RWPE2 (cell line): ENCODE measurements at regions not wholly inside any gene's neighbourhood (a gene's known extent, or its start where the extent isn't known, plus 50 kb on each side); places are given as distances from the start of the nearest gene placed in this dataset.
"Not testable (repeated sequence)": the region's sequence is repeated elsewhere in the genome, so short reads cannot be mapped to it uniquely, and the experiment has no call there.

ENCODE experiments used
- ATAC-seq: fragments of 200-7000 bp; cut with Tn5 transposase; 3 replicates; pipeline ENCODE4 v1.9.1; 2021; ENCODE audit warnings: low read depth
- DNase-seq: peaks from one replicate; pipeline ENCODE4 v3.0.0-alpha.2; 2020; ENCODE audit warnings: low spot score
- H3K27ac ChIP-seq: fragments of 450-650 bp; 2 replicates; pipeline ENCODE4 v1.5.1; 2017; ENCODE audit warnings: mild to moderate bottlenecking; ENCODE audit not compliant: poor library complexity, severe bottlenecking
- H3K27me3 ChIP-seq: fragments of 250-450 bp; sonication (Bioruptor Pico); 2 replicates; pipeline ENCODE4 v1.5.1; 2021; ENCODE audit warnings: mild to moderate bottlenecking, moderate library complexity; ENCODE audit not compliant: insufficient read depth, poor library complexity, severe bottlenecking
- H3K36me3 ChIP-seq: fragments of 250-450 bp; sonication (Bioruptor Pico); 2 replicates; pipeline ENCODE4 v1.5.1; 2020; ENCODE audit warnings: low read depth, mild to moderate bottlenecking, moderate library complexity
- H3K4me1 ChIP-seq: fragments of 250-450 bp; sonication (Bioruptor Pico); 2 replicates; pipeline ENCODE4 v1.5.1; 2021; ENCODE audit warnings: mild to moderate bottlenecking, moderate library complexity; ENCODE audit not compliant: insufficient read depth, poor library complexity, severe bottlenecking
- H3K4me3 ChIP-seq: fragments of 250-450 bp; sonication (Bioruptor Pico); 2 replicates; pipeline ENCODE4 v1.5.1; 2021; ENCODE audit warnings: mild to moderate bottlenecking, moderate library complexity; ENCODE audit not compliant: severe bottlenecking
- H3K9me3 ChIP-seq: fragments of 250-450 bp; sonication (Bioruptor Pico); 2 replicates; pipeline ENCODE4 v1.5.1; 2021; ENCODE audit warnings: mild to moderate bottlenecking, moderate library complexity; ENCODE audit not compliant: severe bottlenecking
- TF ChIP-seq, protein P1 (sequence below): fragments of 450-650 bp; IDR thresholded peaks from one replicate; pipeline ENCODE4 v1.5.1; 2017; ENCODE audit warnings: mild to moderate bottlenecking, moderate library complexity; ENCODE audit not compliant: poor library complexity, severe bottlenecking

GRCh38 chr6:153367021-153367420 lies 235.9 kb upstream of the RGS17 start:
- TF ChIP-seq, protein P1, sequence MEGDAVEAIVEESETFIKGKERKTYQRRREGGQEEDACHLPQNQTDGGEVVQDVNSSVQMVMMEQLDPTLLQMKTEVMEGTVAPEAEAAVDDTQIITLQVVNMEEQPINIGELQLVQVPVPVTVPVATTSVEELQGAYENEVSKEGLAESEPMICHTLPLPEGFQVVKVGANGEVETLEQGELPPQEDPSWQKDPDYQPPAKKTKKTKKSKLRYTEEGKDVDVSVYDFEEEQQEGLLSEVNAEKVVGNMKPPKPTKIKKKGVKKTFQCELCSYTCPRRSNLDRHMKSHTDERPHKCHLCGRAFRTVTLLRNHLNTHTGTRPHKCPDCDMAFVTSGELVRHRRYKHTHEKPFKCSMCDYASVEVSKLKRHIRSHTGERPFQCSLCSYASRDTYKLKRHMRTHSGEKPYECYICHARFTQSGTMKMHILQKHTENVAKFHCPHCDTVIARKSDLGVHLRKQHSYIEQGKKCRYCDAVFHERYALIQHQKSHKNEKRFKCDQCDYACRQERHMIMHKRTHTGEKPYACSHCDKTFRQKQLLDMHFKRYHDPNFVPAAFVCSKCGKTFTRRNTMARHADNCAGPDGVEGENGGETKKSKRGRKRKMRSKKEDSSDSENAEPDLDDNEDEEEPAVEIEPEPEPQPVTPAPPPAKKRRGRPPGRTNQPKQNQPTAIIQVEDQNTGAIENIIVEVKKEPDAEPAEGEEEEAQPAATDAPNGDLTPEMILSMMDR, result no peak

GRCh38 chr6:153357391-153357790 lies 226.3 kb upstream of the RGS17 start:
- no peak overlapping the region for H3K4me3 ChIP-seq
- no peaks in the 10 kb centered on the region for H3K9me3 ChIP-seq
- H3K36me3 ChIP-seq, result no peaks in the 10 kb centered on the region
- H3K27me3 ChIP-seq, result no peaks in the 10 kb centered on the region
- DNase-seq (no peak), ATAC-seq (no peak)
- H3K4me1 ChIP-seq, result no peaks in the 10 kb centered on the region
- no peak overlapping the region for H3K27ac ChIP-seq
- TF ChIP-seq, protein P1, result no peak

More at GRCh38 chr6:153367021-153367420, 235.9 kb upstream of the RGS17 start:
- H3K9me3 ChIP-seq, result no peaks in the 10 kb centered on the region
- H3K36me3 ChIP-seq, result no peaks in the 10 kb centered on the region
- H3K4me3 ChIP-seq, result no peak overlapping the region
- no peaks in the 10 kb centered on the region for H3K4me1 ChIP-seq
- H3K27me3 ChIP-seq, result no peaks in the 10 kb centered on the region
- DNase-seq (no peak), ATAC-seq (no peak)
- no peak overlapping the region for H3K27ac ChIP-seq

DNA sequence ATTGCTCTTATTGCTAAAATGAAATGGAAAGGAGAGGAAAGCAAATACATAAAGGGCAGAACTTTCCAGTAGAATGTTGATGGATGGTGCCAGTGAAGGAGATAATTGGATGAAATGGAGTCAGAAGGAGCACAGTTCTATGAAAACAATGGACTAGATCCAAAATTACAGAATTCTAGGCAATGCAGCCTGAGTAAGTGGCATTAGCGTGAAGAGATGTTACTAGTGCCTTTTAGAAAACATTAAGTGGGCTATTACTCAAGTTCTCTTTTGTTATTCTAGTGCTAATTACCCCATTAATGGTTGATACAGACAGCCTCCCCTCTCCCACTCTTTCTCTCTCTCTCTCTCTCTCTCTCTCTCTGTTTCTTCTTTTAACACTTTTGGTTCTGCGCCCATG lies 209.5 kb upstream of the RGS17 start:
- Histone ChIP-seq H3K27me3 (no peaks in the 10 kb centered on the region), H3K27ac (no peak overlapping the region), H3K9me3 (no peaks in the 10 kb centered on the region), H3K4me1 (no peaks in the 10 kb centered on the region), H3K36me3 (no peaks in the 10 kb centered on the region), H3K4me3 (no peak overlapping the region)
- ATAC-seq (no peak), DNase-seq (no peak)
- TF ChIP-seq, protein P1, result no peak

GRCh38 chr6:153334121-153334520 lies 203.0 kb upstream of the RGS17 start:
- Histone ChIP-seq H3K27ac (no peak overlapping the region), H3K27me3 (no peaks in the 10 kb centered on the region), H3K4me1 (no peaks in the 10 kb centered on the region), H3K36me3 (no peaks in the 10 kb centered on the region), H3K4me3 (no peak overlapping the region), H3K9me3 (no peaks in the 10 kb centered on the region)
- TF ChIP-seq, protein P1, result no peak
- no peak; the same call in 2 of the 3 replicates for ATAC-seq
- no peak for DNase-seq

GRCh38 chr6:153331221-153331620 lies 200.1 kb upstream of the RGS17 start:
- H3K4me3 ChIP-seq, ATAC-seq, H3K27ac ChIP-seq, DNase-seq, H3K9me3 ChIP-seq, H3K36me3 ChIP-seq, H3K27me3 ChIP-seq: not testable (repeated sequence)
- peaks cover 20% of the 10 kb centered on the region for H3K4me1 ChIP-seq
